ENCODE measurements at regions not wholly inside any gene's neighbourhood (a gene's known extent, or its start where the extent isn't known, plus 50 kb on each side); places are given as distances from the start of the nearest gene placed in this dataset.

DNA sequence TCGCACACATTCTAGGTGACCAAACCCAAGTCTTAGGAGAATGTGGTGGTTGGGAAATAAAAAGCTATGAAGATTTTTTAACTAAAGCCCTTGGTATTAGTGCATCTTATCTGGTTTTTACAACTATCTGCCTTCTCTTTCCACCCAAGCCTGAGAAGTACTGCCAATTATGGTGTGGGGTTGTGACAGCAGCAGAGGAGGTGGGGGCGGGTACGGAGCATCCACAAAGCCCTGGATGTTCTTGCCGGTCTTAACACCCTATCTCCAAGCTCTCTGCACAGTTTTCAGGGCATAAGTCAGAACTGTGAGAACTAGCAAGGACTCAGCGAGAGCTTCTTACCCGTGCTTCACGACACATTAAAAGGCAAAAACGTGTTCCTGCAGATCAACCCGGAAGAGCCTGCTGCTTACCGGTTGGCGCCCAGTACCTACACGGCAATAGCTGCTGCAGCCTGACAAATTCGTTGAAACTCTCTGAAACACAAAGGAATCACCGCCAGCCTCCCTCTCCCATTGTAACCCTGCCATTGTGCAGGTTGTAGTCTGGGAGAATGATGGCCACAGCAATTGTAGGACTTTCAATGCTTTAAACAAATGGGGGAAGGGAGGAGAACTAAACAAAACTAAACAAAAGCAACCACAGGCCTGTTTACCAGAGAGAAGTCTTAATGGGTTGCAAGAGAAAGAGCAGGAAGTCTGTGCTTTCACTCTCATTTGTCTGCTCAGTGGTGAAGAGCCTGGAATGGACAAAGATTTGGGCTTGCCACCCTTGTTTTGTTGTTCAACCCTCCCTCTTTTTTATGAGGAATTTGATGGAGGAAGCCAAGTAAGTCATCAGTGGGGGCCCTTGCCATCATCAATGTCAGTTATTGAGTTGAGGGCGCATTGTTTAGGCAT, 461.0 kb upstream of the JARID2 start:
- no peak for TF ChIP-seq CTCF (IDR thresholded peaks at IDR 0.05; ENCODE audit: extremely low read depth, insufficient read depth, missing control alignments)
- DNase-seq (ENCODE audit: low spot score), result no peak
- in situ Hi-C loops (cut with MboI; ENCODE audit: low pct_unique_long_range_greater_than_20kb, low sequenced_read_pairs, unreplicated experiment), result no loop called here

DNA sequence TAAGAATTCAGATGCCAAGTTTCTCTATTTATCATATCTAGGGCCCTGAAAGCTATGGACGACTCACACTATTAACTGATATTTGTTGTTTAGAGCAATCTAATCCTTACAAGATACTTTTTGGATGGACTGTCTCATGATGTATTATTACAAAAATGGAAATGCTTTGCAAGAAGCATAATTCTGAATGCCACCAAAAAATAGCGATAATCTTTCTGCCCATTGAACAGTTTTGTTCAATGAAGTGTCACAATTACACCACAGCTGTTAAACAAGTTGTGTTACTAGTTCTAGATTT, 460.4 kb upstream of the JARID2 start:
- no peak for TF ChIP-seq CTCF (IDR thresholded peaks at IDR 0.05; ENCODE audit: extremely low read depth, insufficient read depth, missing control alignments)
- in situ Hi-C loops (cut with MboI; ENCODE audit: low pct_unique_long_range_greater_than_20kb, low sequenced_read_pairs, unreplicated experiment), result no loop called here
- DNase-seq (ENCODE audit: low spot score), result no peak

DNA sequence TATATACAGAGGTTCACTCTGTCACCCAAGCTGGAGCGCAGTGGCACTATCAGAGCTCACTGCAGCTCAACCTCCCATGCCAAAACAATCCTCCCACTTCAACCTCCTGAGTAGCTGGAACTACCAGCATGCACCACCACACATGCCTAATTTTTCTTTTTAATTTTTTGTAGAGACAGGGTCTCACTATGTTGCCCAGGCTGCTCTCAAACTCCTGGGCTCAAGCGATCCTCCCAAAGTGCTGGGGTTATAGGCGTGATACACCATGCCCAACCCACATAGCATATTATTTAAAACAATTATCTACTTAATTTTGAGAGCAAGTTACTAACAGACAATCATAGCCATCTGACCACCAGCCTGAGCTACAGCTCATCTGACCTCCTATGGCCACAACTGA, 459.9 kb upstream of the JARID2 start:
- no peak for TF ChIP-seq CTCF (IDR thresholded peaks at IDR 0.05; ENCODE audit: extremely low read depth, insufficient read depth, missing control alignments)
- DNase-seq (ENCODE audit: low spot score), result no peak
- in situ Hi-C loops (cut with MboI; ENCODE audit: low pct_unique_long_range_greater_than_20kb, low sequenced_read_pairs, unreplicated experiment), result no loop called here

- in situ Hi-C loops (cut with MboI; ENCODE audit: low pct_unique_long_range_greater_than_20kb, low sequenced_read_pairs, unreplicated experiment), result no loop called here
- DNase-seq (ENCODE audit: low spot score), result no peak
- no peak for TF ChIP-seq CTCF (IDR thresholded peaks at IDR 0.05; ENCODE audit: extremely low read depth, insufficient read depth, missing control alignments)
These were observed 459.4 kb upstream of the JARID2 start for GRCh38 chr6:14786455-14786854.

GRCh38 chr6:14787250-14787649, 458.6 kb upstream of the JARID2 start:
- DNase-seq (ENCODE audit: low spot score), result no peak
- TF ChIP-seq CTCF (IDR thresholded peaks at IDR 0.05; ENCODE audit: extremely low read depth, insufficient read depth, missing control alignments), result no peak
- in situ Hi-C loops (cut with MboI; ENCODE audit: low pct_unique_long_range_greater_than_20kb, low sequenced_read_pairs, unreplicated experiment), result no loop called here

- DNase-seq (ENCODE audit: low spot score), result no peak
- in situ Hi-C loops (cut with MboI; ENCODE audit: low pct_unique_long_range_greater_than_20kb, low sequenced_read_pairs, unreplicated experiment), result no loop called here
- TF ChIP-seq CTCF (IDR thresholded peaks at IDR 0.05; ENCODE audit: extremely low read depth, insufficient read depth, missing control alignments), result no peak
These were observed 458.2 kb upstream of the JARID2 start for GRCh38 chr6:14787677-14788076.

Measured in GM13977 (cell line).